Neural cell (in vitro differentiated cells): ENCODE measurements at regions not wholly inside any gene's neighbourhood (a gene's known extent, or its start where the extent isn't known, plus 50 kb on each side); places are given as distances from the start of the nearest gene placed in this dataset.

ENCODE experiments used
- H2AFZ ChIP-seq: fragments of 200-600, 300-800 bp; sonication (generic), shearing (Covaris generic); 2 replicates; pipeline ENCODE4 v1.6.0; 2014; ENCODE audit warnings: low read depth, mild to moderate bottlenecking, antibody characterized with exemption, low read length, moderate library complexity
- H3F3A ChIP-seq: fragments of 200-600 bp; shearing (Covaris generic); 2 replicates; pipeline ENCODE4 v1.6.1; 2016; ENCODE audit warnings: mild to moderate bottlenecking, moderate library complexity, mixed read lengths, antibody characterized with exemption, low read length; ENCODE audit not compliant: insufficient read depth, poor library complexity, severe bottlenecking
- H3K27ac ChIP-seq: fragments of 200-600, 300-800 bp; sonication (generic), shearing (Covaris generic); 2 replicates; pipeline ENCODE4 v1.5.1; 2014; ENCODE audit warnings: mild to moderate bottlenecking, low read length, moderate library complexity
- H3K27me3 ChIP-seq: fragments of 300-800, 200-600 bp; sonication (generic), shearing (Covaris generic); 2 replicates; pipeline ENCODE4 v1.6.0; 2014; ENCODE audit warnings: mild to moderate bottlenecking, low read depth, low read length, moderate library complexity; ENCODE audit not compliant: insufficient read depth
- H3K36me3 ChIP-seq: fragments of 300-800, 200-600 bp; sonication (generic), shearing (Covaris generic); 2 replicates; pipeline ENCODE4 v1.5.1; 2014; ENCODE audit warnings: mild to moderate bottlenecking, antibody characterized with exemption, low read length, moderate library complexity; ENCODE audit not compliant: insufficient read depth
- H3K4me2 ChIP-seq: fragments of 300-800, 200-600 bp; sonication (generic), shearing (Covaris generic); 2 replicates; pipeline ENCODE4 v1.6.0; 2014; ENCODE audit warnings: mild to moderate bottlenecking, low read length
- H3K4me3 ChIP-seq: fragments of 300-800, 200-600 bp; sonication (generic), shearing (Covaris generic); 2 replicates; pipeline ENCODE4 v1.5.1; 2014; ENCODE audit warnings: mild to moderate bottlenecking, low read length, moderate library complexity
- H3K79me2 ChIP-seq: fragments of 200-600 bp; shearing (Covaris generic); replicated peaks from 2 replicates; pipeline ENCODE4 v1.6.0; 2014; ENCODE audit warnings: mild to moderate bottlenecking, low read length, moderate library complexity; ENCODE audit not compliant: insufficient read depth
- H3K9ac ChIP-seq: fragments of 300-800, 200-600 bp; sonication (generic), shearing (Covaris generic); 2 replicates; pipeline ENCODE4 v1.6.1; 2016; ENCODE audit warnings: mild to moderate bottlenecking, low read length, mixed read lengths
- H3K9me2 ChIP-seq: fragments of 200-600 bp; shearing (Covaris generic); 2 replicates; pipeline ENCODE4 v1.6.1; 2016; ENCODE audit warnings: mild to moderate bottlenecking, low read length, mixed read lengths; ENCODE audit not compliant: insufficient read depth
- H3K9me3 ChIP-seq: fragments of 200-600, 300-800 bp; sonication (generic), shearing (Covaris generic); 2 replicates; pipeline ENCODE4 v1.6.1; 2016; ENCODE audit warnings: mild to moderate bottlenecking, mixed run types, low read length, moderate library complexity, mixed read lengths
- H4K20me1 ChIP-seq: fragments of 200-600 bp; shearing (Covaris generic); 2 replicates; pipeline ENCODE4 v1.6.1; 2016; ENCODE audit warnings: mild to moderate bottlenecking, mixed run types; ENCODE audit not compliant: insufficient read depth
- CTCF ChIP-seq: fragments of 450-650 bp; IDR thresholded peaks from 2 replicates; pipeline ENCODE4 v1.5.1; 2014; ENCODE audit warnings: antibody characterized with exemption, mild to moderate bottlenecking, moderate library complexity; ENCODE audit not compliant: poor library complexity, severe bottlenecking
- EP300 ChIP-seq: fragments of 450-650 bp; conservative IDR thresholded peaks from 2 replicates; pipeline ENCODE4 v1.6.1; 2014; ENCODE audit warnings: antibody characterized with exemption, mild to moderate bottlenecking, moderate library complexity; ENCODE audit not compliant: poor library complexity, severe bottlenecking
- EZH2 ChIP-seq: fragments of 200-600, 300-800 bp; shearing (Covaris generic), sonication (generic); IDR thresholded peaks from 2 replicates; pipeline ENCODE4 v1.6.1; 2014; ENCODE audit warnings: antibody characterized with exemption, low read length, borderline replicate concordance, mild to moderate bottlenecking; ENCODE audit not compliant: insufficient read depth, poor library complexity, severe bottlenecking
- MXI1 ChIP-seq: fragments of 450-650 bp; conservative IDR thresholded peaks from 2 replicates; pipeline ENCODE4 v1.6.1; 2014; ENCODE audit warnings: antibody characterized with exemption, mild to moderate bottlenecking; ENCODE audit not compliant: poor library complexity, severe bottlenecking
- POLR2AphosphoS5 ChIP-seq: IDR thresholded peaks from 2 replicates; pipeline ENCODE4 v1.6.1; 2012
- RAD21 ChIP-seq: fragments of 450-650 bp; conservative IDR thresholded peaks from 2 replicates; pipeline ENCODE4 v1.6.1; 2014; ENCODE audit warnings: antibody characterized with exemption, mild to moderate bottlenecking, moderate library complexity
- REST ChIP-seq: IDR thresholded peaks from 2 replicates; pipeline ENCODE4 v1.6.1; 2012; ENCODE audit warnings: borderline replicate concordance
- SMC3 ChIP-seq: fragments of 450-650 bp; conservative IDR thresholded peaks from 2 replicates; pipeline ENCODE4 v1.6.1; 2014; ENCODE audit warnings: antibody characterized with exemption, mild to moderate bottlenecking, moderate library complexity; ENCODE audit not compliant: poor library complexity
- TAF1 ChIP-seq: IDR thresholded peaks from 2 replicates; pipeline ENCODE4 v1.6.1; 2012; ENCODE audit warnings: low read depth

- Histone ChIP-seq H3K79me2 (no peaks in the 10 kb centered on the region), H3K9me2 (no peaks in the 10 kb centered on the region), H3K27ac (no peak overlapping the region), H3K9me3 (no peaks in the 10 kb centered on the region), H3K9ac (no peak overlapping the region), H3K36me3 (no peaks in the 10 kb centered on the region), H3K4me3 (no peak overlapping the region), H3F3A (no peaks in the 10 kb centered on the region), H3K4me2 (no peak overlapping the region), H2AFZ (no peak overlapping the region), H4K20me1 (no peaks in the 10 kb centered on the region), H3K27me3 (no peaks in the 10 kb centered on the region)
- TF ChIP-seq RAD21, result no peak
- TF ChIP-seq EP300, result no peak
- no peak for TF ChIP-seq MXI1
Measured at GRCh38 chr15:47570451-47570850, 146.9 kb upstream of the SEMA6D start.

- no peak overlapping the region for H3K4me3 ChIP-seq
- H3K27ac ChIP-seq, result no peak overlapping the region
- TF ChIP-seq MXI1 (no peak), POLR2AphosphoS5 (no peak), TAF1 (no peak), REST (no peak), SMC3 (no peak), EZH2 (no peak), EP300 (no peak), RAD21 (no peak), CTCF (no peak)
- H3K4me2 ChIP-seq, result no peak overlapping the region
- H3K27me3 ChIP-seq, result no peaks in the 10 kb centered on the region
- H3K79me2 ChIP-seq, result no peaks in the 10 kb centered on the region
- no peaks in the 10 kb centered on the region for H3K36me3 ChIP-seq
- no peak overlapping the region for H3K9ac ChIP-seq
- H4K20me1 ChIP-seq, result no peaks in the 10 kb centered on the region
- no peak overlapping the region for H2AFZ ChIP-seq
- H3K9me2 ChIP-seq, result no peaks in the 10 kb centered on the region
- H3K9me3 ChIP-seq, result no peaks in the 10 kb centered on the region
- no peaks in the 10 kb centered on the region for H3F3A ChIP-seq
Measured at GRCh38 chr15:47570881-47571640, 146.2 kb upstream of the SEMA6D start.
